Colonic mucosa (tissue), 4 donors: ENCODE measurements at regions not wholly inside any gene's neighbourhood (a gene's known extent, or its start where the extent isn't known, plus 50 kb on each side); places are given as distances from the start of the nearest gene placed in this dataset.

Source experiments
- DNase-seq: peaks from one replicate; pipeline ENCODE4 v3.0.0-alpha.2; 2020
- H3K27ac ChIP-seq: fragments of 200-600 bp; one replicate; pipeline ENCODE4 v1.8.0; 2021
- H3K27me3 ChIP-seq: fragments of 200-600 bp; one replicate; pipeline ENCODE4 v1.8.0; 2021
- H3K36me3 ChIP-seq: fragments of 200-600 bp; one replicate; pipeline ENCODE4 v1.8.0; 2021
- H3K4me1 ChIP-seq: fragments of 200-600 bp; one replicate; pipeline ENCODE4 v1.8.0; 2021; ENCODE audit warnings: mild to moderate bottlenecking
- H3K4me3 ChIP-seq: fragments of 200-600 bp; one replicate; pipeline ENCODE4 v1.8.0; 2021
- H3K9ac ChIP-seq, 2 donors: one replicate each; pipeline ENCODE4 v1.7.0; 2013; ENCODE audit warnings: control low read depth in 2 of 2, low read depth in 2 of 2, low read length in 2 of 2
- H3K9me3 ChIP-seq: fragments of 200-600 bp; one replicate; pipeline ENCODE4 v1.8.0; 2021
- intact Hi-C: fragments of 100-400 bp; cut with DNase I; formaldehyde crosslinking; loops from one replicate; pipeline ENCODE4 v1.14.1; 2022
- TF ChIP-seq, protein P1 (sequence below): fragments of 200-600 bp; IDR thresholded peaks from one replicate; pipeline ENCODE4 v1.8.0; 2022; ENCODE audit warnings: antibody characterized with exemption, mild to moderate bottlenecking
- donor health status: healthy.
- donor health status: DM: no; HTN: no; CAD: no.
- donor health status: DM: no; HTN: no; CAD: no.

DNA sequence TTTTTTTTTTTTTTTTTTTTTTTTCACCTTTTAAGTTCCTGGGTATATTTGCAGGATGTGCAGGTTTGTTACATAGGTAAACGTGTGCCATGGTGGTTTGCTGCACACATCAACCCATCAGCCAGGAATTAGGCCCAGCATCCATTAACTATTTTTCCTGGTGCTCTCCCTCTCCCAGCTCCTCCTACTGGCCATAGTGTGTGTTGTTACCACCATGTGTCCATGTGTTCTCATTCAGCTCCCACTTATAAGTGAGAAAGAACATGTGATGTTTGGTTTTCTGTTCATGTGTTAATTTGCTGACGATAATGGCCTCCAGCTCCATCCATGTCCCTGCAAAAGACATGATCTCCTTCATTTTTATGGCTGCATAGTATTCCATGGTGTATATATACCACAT is 350.5 kb downstream of the MAN2A1 start:
- Histone ChIP-seq H3K9me3 (no peaks in the 10 kb centered on the region), H3K4me3 (no peak overlapping the region), H3K4me1 (no peaks in the 10 kb centered on the region), H3K36me3 (no peaks in the 10 kb centered on the region), H3K9ac (no peak overlapping the region), H3K27ac (no peak overlapping the region), H3K27me3 (no peaks in the 10 kb centered on the region)
- intact Hi-C loops, result no loop called here
- TF ChIP-seq, protein P1, sequence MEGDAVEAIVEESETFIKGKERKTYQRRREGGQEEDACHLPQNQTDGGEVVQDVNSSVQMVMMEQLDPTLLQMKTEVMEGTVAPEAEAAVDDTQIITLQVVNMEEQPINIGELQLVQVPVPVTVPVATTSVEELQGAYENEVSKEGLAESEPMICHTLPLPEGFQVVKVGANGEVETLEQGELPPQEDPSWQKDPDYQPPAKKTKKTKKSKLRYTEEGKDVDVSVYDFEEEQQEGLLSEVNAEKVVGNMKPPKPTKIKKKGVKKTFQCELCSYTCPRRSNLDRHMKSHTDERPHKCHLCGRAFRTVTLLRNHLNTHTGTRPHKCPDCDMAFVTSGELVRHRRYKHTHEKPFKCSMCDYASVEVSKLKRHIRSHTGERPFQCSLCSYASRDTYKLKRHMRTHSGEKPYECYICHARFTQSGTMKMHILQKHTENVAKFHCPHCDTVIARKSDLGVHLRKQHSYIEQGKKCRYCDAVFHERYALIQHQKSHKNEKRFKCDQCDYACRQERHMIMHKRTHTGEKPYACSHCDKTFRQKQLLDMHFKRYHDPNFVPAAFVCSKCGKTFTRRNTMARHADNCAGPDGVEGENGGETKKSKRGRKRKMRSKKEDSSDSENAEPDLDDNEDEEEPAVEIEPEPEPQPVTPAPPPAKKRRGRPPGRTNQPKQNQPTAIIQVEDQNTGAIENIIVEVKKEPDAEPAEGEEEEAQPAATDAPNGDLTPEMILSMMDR, result no peak
- no peak for DNase-seq

DNA sequence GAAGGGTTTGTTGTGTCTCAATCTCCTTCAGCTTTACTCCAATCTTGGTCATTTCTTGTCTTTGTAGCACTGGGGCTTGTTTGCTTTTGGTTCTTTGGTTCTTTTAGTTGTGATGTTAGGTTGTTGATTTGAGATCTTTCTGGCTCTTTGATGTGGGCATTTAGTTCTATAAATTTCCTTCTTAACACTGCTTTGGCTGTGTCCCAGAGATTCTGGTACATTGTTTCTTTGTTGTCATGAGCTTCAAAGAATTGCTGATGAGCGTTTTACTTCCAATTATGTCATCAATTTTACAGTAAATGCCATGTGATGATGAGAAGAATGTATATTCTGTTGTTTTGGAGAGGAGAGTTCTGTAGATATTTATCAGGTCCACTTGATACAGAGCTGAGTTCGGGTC is 353.3 kb downstream of the MAN2A1 start:
- no peak for DNase-seq
- Histone ChIP-seq H3K4me1 (no peaks in the 10 kb centered on the region), H3K4me3 (no peak overlapping the region), H3K36me3 (no peaks in the 10 kb centered on the region), H3K9ac (no peak overlapping the region), H3K27ac (no peak overlapping the region), H3K27me3 (no peaks in the 10 kb centered on the region), H3K9me3 (no peaks in the 10 kb centered on the region)
- TF ChIP-seq, protein P1, result no peak
- intact Hi-C loops, result no loop called here

GRCh38 chr5:110045158-110045557 is 355.4 kb downstream of the MAN2A1 start:
- H3K27ac ChIP-seq, result no peak overlapping the region
- H3K9ac ChIP-seq, result no peak overlapping the region
- no peaks in the 10 kb centered on the region for H3K36me3 ChIP-seq
- TF ChIP-seq, protein P1, result no peak
- no peak overlapping the region for H3K4me3 ChIP-seq
- H3K27me3 ChIP-seq, result no peaks in the 10 kb centered on the region
- no peaks in the 10 kb centered on the region for H3K9me3 ChIP-seq
- no peak for DNase-seq
- intact Hi-C loops, result no loop called here
- H3K4me1 ChIP-seq, result no peaks in the 10 kb centered on the region

DNA sequence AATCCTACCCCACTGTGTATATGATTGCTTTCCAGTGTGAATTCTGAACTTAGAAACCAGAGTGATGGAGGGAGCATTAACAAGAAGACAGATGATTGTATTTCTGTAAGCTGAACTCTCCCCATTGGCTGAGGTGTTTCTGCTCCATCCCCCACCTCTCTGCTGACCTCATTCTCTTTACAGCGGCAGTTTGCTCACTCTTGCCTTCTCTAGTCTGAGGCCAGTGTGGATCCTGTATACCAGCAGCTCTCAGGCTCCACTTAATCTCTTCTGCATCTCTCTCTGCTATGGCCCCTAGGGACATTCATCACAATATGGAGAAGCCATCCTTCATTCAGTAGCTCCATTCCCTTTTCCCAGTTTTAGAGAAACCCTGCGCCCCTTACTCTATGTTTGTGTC is 358.8 kb downstream of the MAN2A1 start:
- intact Hi-C loops, result no loop called here
- DNase-seq, result no peak
- H3K9me3 ChIP-seq, result no peaks in the 10 kb centered on the region

GRCh38 chr5:110049816-110050215 is 360.1 kb downstream of the MAN2A1 start:
- H3K4me1 ChIP-seq, result no peaks in the 10 kb centered on the region
- no peak for DNase-seq
- H3K27me3 ChIP-seq, result no peaks in the 10 kb centered on the region
- no peak overlapping the region for H3K27ac ChIP-seq
- TF ChIP-seq, protein P1, result no peak
- H3K4me3 ChIP-seq, result no peak overlapping the region
- H3K9ac ChIP-seq, result no peak overlapping the region
- intact Hi-C loops, result no loop called here
- H3K36me3 ChIP-seq, result no peaks in the 10 kb centered on the region
- H3K9me3 ChIP-seq, result no peaks in the 10 kb centered on the region

More for the DNA sequence above, 358.8 kb downstream of the MAN2A1 start:
- no peaks in the 10 kb centered on the region for H3K36me3 ChIP-seq
- H3K4me3 ChIP-seq, result no peak overlapping the region
- TF ChIP-seq, protein P1, result no peak
- no peaks in the 10 kb centered on the region for H3K27me3 ChIP-seq
- no peak overlapping the region for H3K27ac ChIP-seq
- no peaks in the 10 kb centered on the region for H3K4me1 ChIP-seq
- H3K9ac ChIP-seq, result no peak overlapping the region
